GM03348 (cell line): ENCODE measurements at regions not wholly inside any gene's neighbourhood (a gene's known extent, or its start where the extent isn't known, plus 50 kb on each side); places are given as distances from the start of the nearest gene placed in this dataset.
"Not testable (repeated sequence)": the region's sequence is repeated elsewhere in the genome, so short reads cannot be mapped to it uniquely, and the experiment has no call there.

Source experiments
- DNase-seq: peaks from one replicate; pipeline ENCODE4 v3.0.0; 2012; ENCODE audit warnings: low spot score

GRCh38 chr12:46670636-46671035, 155.2 kb downstream of the SLC38A4 start:
- no peak for DNase-seq

GRCh38 chr12:46669720-46670119, 156.1 kb downstream of the SLC38A4 start:
- no peak for DNase-seq

GRCh38 chr12:46667551-46667950, 158.2 kb downstream of the SLC38A4 start:
- DNase-seq = peak; percentile 25

GRCh38 chr12:46664761-46665287, 161.0 kb downstream of the SLC38A4 start:
- DNase-seq = peak; percentile 82

GRCh38 chr12:46663318-46663717, 162.5 kb downstream of the SLC38A4 start:
- no peak for DNase-seq

GRCh38 chr12:46661110-46661845, 164.5 kb downstream of the SLC38A4 start:
- peak; percentile 56 for DNase-seq

GRCh38 chr12:46660719-46661109, 165.1 kb downstream of the SLC38A4 start:
- DNase-seq = no peak

GRCh38 chr12:46660276-46660675, 165.5 kb downstream of the SLC38A4 start:
- no peak for DNase-seq

GRCh38 chr12:46659824-46660223, 166.0 kb downstream of the SLC38A4 start:
- DNase-seq = no peak

- DNase-seq = peak; percentile 37
Observed at GRCh38 chr12:46659032-46659650, 166.7 kb downstream of the SLC38A4 start.

GRCh38 chr12:46657453-46658411, 168.1 kb downstream of the SLC38A4 start:
- DNase-seq = peak; percentile 38

- DNase-seq = not testable (repeated sequence)
Observed at GRCh38 chr12:46655984-46656383, 169.8 kb downstream of the SLC38A4 start.

GRCh38 chr12:46653311-46653710, 172.5 kb downstream of the SLC38A4 start:
- DNase-seq = no peak

- no peak for DNase-seq
Observed at GRCh38 chr12:46652692-46653091, 173.1 kb downstream of the SLC38A4 start.

GRCh38 chr12:46650688-46651087, 175.1 kb downstream of the SLC38A4 start:
- no peak for DNase-seq

- no peak for DNase-seq
Observed at GRCh38 chr12:46649433-46649832, 176.4 kb downstream of the SLC38A4 start.

GRCh38 chr12:46647034-46647433, 178.8 kb downstream of the SLC38A4 start:
- DNase-seq = no peak

- DNase-seq = not testable (repeated sequence)
Observed at GRCh38 chr12:46641649-46642048, 184.1 kb downstream of the SLC38A4 start.

- DNase-seq = no peak
Observed at GRCh38 chr12:46635818-46636217, 190.0 kb downstream of the SLC38A4 start.

GRCh38 chr12:46629331-46630229, 196.2 kb downstream of the SLC38A4 start:
- DNase-seq = no peak

GRCh38 chr12:46628176-46628575, 197.6 kb downstream of the SLC38A4 start:
- no peak for DNase-seq
